Activated CD4-positive, alpha-beta T cell treated with anti-CD3 and anti-CD28 coated beads, Interleukin-2, amount 10 ng/mL, durations not matched to agents 24 days and 14 days (primary cell): ENCODE measurements at regions not wholly inside any gene's neighbourhood (a gene's known extent, or its start where the extent isn't known, plus 50 kb on each side); places are given as distances from the start of the nearest gene placed in this dataset.

Experiments used
- DNase-seq: peaks from one replicate; pipeline ENCODE4 v3.0.0; 2022
- H3K27ac Mint-ChIP-seq: one replicate; pipeline ENCODE4 v1.8.0; 2022; ENCODE audit warnings: mild to moderate bottlenecking, mixed read lengths
- H3K27me3 Mint-ChIP-seq: one replicate; pipeline ENCODE4 v1.8.0; 2022; ENCODE audit warnings: mixed read lengths
- H3K36me3 Mint-ChIP-seq: one replicate; pipeline ENCODE4 v1.8.0; 2022; ENCODE audit warnings: low read depth, mild to moderate bottlenecking, mixed read lengths
- H3K4me1 Mint-ChIP-seq: one replicate; pipeline ENCODE4 v1.8.0; 2021; ENCODE audit warnings: mixed read lengths
- H3K4me3 Mint-ChIP-seq: one replicate; pipeline ENCODE4 v1.8.0; 2022; ENCODE audit warnings: mild to moderate bottlenecking, moderate library complexity, mixed read lengths
- H3K9me3 Mint-ChIP-seq: one replicate; pipeline ENCODE4 v1.8.0; 2021; ENCODE audit warnings: mixed read lengths
- intact Hi-C: fragments of 100-400 bp; cut with micrococcal nuclease; formaldehyde crosslinking; loops from one replicate; pipeline ENCODE4 v1.15.1; 2023

- H3K4me1 Mint-ChIP-seq: peaks cover 5% of the 10 kb centered on the region
These were observed 60.6 kb upstream of the ARHGAP20 start for GRCh38 chr11:110772863-110773262.

GRCh38 chr11:110766316-110766715 lies 54.1 kb upstream of the ARHGAP20 start:
- Mint-ChIP-seq H3K9me3 (no peaks in the 10 kb centered on the region), H3K36me3 (no peaks in the 10 kb centered on the region), H3K4me1 (peaks cover 5% of the 10 kb centered on the region), H3K4me3 (no peak overlapping the region), H3K27me3 (no peaks in the 10 kb centered on the region), H3K27ac (no peak overlapping the region)
- intact Hi-C loops: no loop called here
- DNase-seq: no peak

More at GRCh38 chr11:110772863-110773262, 60.6 kb upstream of the ARHGAP20 start:
- H3K9me3 Mint-ChIP-seq: no peaks in the 10 kb centered on the region
- no peaks in the 10 kb centered on the region for H3K36me3 Mint-ChIP-seq
- no peak for DNase-seq
- no peak overlapping the region for H3K27ac Mint-ChIP-seq
- intact Hi-C loops: no loop called here
- peaks cover 2% of the 10 kb centered on the region for H3K27me3 Mint-ChIP-seq
- H3K4me3 Mint-ChIP-seq: no peak overlapping the region

GRCh38 chr11:110764485-110764884 lies 52.2 kb upstream of the ARHGAP20 start:
- Mint-ChIP-seq H3K4me3 (no peak overlapping the region), H3K4me1 (peaks cover 3% of the 10 kb centered on the region), H3K9me3 (no peaks in the 10 kb centered on the region), H3K27ac (no peak overlapping the region), H3K36me3 (no peaks in the 10 kb centered on the region), H3K27me3 (peaks cover 4% of the 10 kb centered on the region)
- DNase-seq: no peak
- intact Hi-C loops: no loop called here

GRCh38 chr11:110763249-110764011 lies 51.2 kb upstream of the ARHGAP20 start:
- Mint-ChIP-seq H3K4me1 (no peaks in the 10 kb centered on the region), H3K36me3 (no peaks in the 10 kb centered on the region), H3K27me3 (peaks cover 4% of the 10 kb centered on the region), H3K9me3 (no peaks in the 10 kb centered on the region), H3K27ac (no peak overlapping the region), H3K4me3 (no peak overlapping the region)
- intact Hi-C loops: no loop called here
- no peak for DNase-seq

- Mint-ChIP-seq H3K4me3 (no peak overlapping the region), H3K27me3 (peaks cover 4% of the 10 kb centered on the region), H3K9me3 (no peaks in the 10 kb centered on the region), H3K27ac (no peak overlapping the region), H3K4me1 (no peaks in the 10 kb centered on the region), H3K36me3 (no peaks in the 10 kb centered on the region)
- no peak for DNase-seq
- intact Hi-C loops: no loop called here
These were observed 50.4 kb upstream of the ARHGAP20 start for GRCh38 chr11:110762590-110762989.
